Activated CD8-positive, alpha-beta T cell treated with anti-CD3 and anti-CD28 coated beads for 36 hours (primary cell): ENCODE measurements at regions not wholly inside any gene's neighbourhood (a gene's known extent, or its start where the extent isn't known, plus 50 kb on each side); places are given as distances from the start of the nearest gene placed in this dataset.

Experiments used
- ATAC-seq: fragments of 200-7000 bp; cut with Tn5 transposase; one replicate; pipeline ENCODE4 v1.10.0; 2021; ENCODE audit warnings: mild to moderate bottlenecking, moderate library complexity
- CTCF ChIA-PET: fragments of 350-600 bp; sonication (Branson Sonifier 250); formaldehyde crosslinking; loops from one replicate; lab custom pipeline; 2021; ENCODE audit warnings: antibody characterized with exemption; lab: Charles Lee
- POLR2A ChIA-PET: fragments of 350-600 bp; sonication (Branson Sonifier 250); formaldehyde crosslinking; loops from one replicate; lab custom pipeline; 2021; ENCODE audit warnings: antibody characterized with exemption; lab: Charles Lee
- DNase-seq: peaks from one replicate; pipeline ENCODE4 v3.0.0-alpha.2; 2020
- H3K27ac Mint-ChIP-seq: one replicate; pipeline ENCODE4 v1.8.0; 2021; ENCODE audit warnings: mild to moderate bottlenecking, mixed read lengths
- H3K27me3 Mint-ChIP-seq: one replicate; pipeline ENCODE4 v1.8.0; 2021; ENCODE audit warnings: mixed read lengths
- H3K36me3 Mint-ChIP-seq: one replicate; pipeline ENCODE4 v1.8.0; 2021; ENCODE audit warnings: low read depth, mixed read lengths
- H3K4me1 Mint-ChIP-seq: one replicate; pipeline ENCODE4 v1.8.0; 2021; ENCODE audit warnings: low read depth, mixed read lengths
- H3K4me3 Mint-ChIP-seq: one replicate; pipeline ENCODE4 v1.8.0; 2021; ENCODE audit warnings: mild to moderate bottlenecking, moderate library complexity, mixed read lengths
- H3K9me3 Mint-ChIP-seq: one replicate; pipeline ENCODE4 v1.8.0; 2021; ENCODE audit warnings: mixed read lengths
- CTCF ChIP-seq: fragments of 200-600 bp; IDR thresholded peaks from one replicate; pipeline ENCODE4 v1.8.0; 2022; ENCODE audit warnings: antibody characterized with exemption, mild to moderate bottlenecking
- intact Hi-C: fragments of 100-400 bp; cut with micrococcal nuclease; formaldehyde crosslinking; loops from one replicate; pipeline ENCODE4 v1.10.0; 2022

- ChIA-PET POLR2A (no interaction called here), CTCF (no interaction called here)
- no peaks in the 10 kb centered on the region for H3K27me3 Mint-ChIP-seq
- H3K36me3 Mint-ChIP-seq, result no peaks in the 10 kb centered on the region
- no peak for DNase-seq
- H3K27ac Mint-ChIP-seq, result no peak overlapping the region
- no peaks in the 10 kb centered on the region for H3K9me3 Mint-ChIP-seq
- H3K4me1 Mint-ChIP-seq, result no peaks in the 10 kb centered on the region
- intact Hi-C loops, result no loop called here
- H3K4me3 Mint-ChIP-seq, result no peak overlapping the region
- no peak for ATAC-seq
- TF ChIP-seq CTCF, result no peak
Observed at GRCh38 chr5:125559296-125559695, 812.9 kb upstream of the ZNF608 start.

DNA sequence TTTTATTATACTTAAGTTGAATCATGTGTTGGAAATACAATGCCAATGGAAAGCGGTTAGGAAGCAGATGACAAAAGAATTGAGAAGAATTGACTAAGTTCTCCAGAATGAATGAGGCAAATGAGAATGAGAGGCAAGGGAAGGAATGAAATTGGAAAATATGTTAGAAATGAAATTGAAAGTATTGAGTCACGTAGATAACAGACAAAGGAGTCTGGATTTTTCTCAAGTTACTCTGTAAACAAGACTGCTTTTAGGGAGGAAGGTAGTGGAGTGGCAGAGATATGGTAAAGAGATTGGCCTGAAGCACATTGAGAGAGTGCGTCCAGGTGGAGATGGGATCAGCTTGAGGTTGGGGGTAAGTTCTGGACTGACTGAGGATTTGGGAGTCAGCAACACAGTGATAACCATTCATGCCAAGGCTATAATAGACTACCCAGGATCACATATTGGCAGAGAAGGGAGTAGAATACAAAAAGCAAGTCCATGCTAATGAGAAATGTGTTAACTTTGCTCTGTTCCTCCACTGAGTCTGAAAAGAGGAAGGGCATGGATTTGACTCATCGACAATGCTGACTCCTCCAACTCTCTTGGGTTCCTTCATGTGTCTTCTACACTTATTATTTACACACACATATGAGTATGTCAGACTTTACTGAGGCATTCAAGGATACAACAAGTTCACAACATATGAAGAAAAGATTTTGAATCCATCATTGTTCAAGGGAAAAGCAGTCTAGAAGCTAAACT lies 814.2 kb upstream of the ZNF608 start:
- H3K4me1 Mint-ChIP-seq, result no peaks in the 10 kb centered on the region
- no peaks in the 10 kb centered on the region for H3K36me3 Mint-ChIP-seq
- H3K9me3 Mint-ChIP-seq, result no peaks in the 10 kb centered on the region
- H3K4me3 Mint-ChIP-seq, result no peak overlapping the region
- DNase-seq (no peak), ATAC-seq (no peak)
- no peaks in the 10 kb centered on the region for H3K27me3 Mint-ChIP-seq
- POLR2A ChIA-PET, result no interaction called here
- H3K27ac Mint-ChIP-seq, result no peak overlapping the region
- CTCF ChIA-PET, result no interaction called here
- intact Hi-C loops, result no loop called here
- TF ChIP-seq CTCF, result no peak

GRCh38 chr5:125564317-125564975 lies 818.0 kb upstream of the ZNF608 start:
- intact Hi-C loops, result no loop called here

GRCh38 chr5:125574491-125575044 lies 828.1 kb upstream of the ZNF608 start:
- no peak for TF ChIP-seq CTCF
- Mint-ChIP-seq H3K27me3 (no peaks in the 10 kb centered on the region), H3K36me3 (no peaks in the 10 kb centered on the region), H3K4me1 (no peaks in the 10 kb centered on the region), H3K9me3 (peaks cover 9% of the 10 kb centered on the region), H3K4me3 (no peak overlapping the region), H3K27ac (no peak overlapping the region)
- CTCF ChIA-PET, result no interaction called here
- ATAC-seq, result no peak
- POLR2A ChIA-PET, result no interaction called here
- intact Hi-C loops, result no loop called here
- DNase-seq, result no peak

More at GRCh38 chr5:125564317-125564975, 818.0 kb upstream of the ZNF608 start:
- no peak for DNase-seq
- POLR2A ChIA-PET, result no interaction called here
- Mint-ChIP-seq H3K4me3 (no peak overlapping the region), H3K4me1 (no peaks in the 10 kb centered on the region), H3K36me3 (no peaks in the 10 kb centered on the region), H3K27ac (no peak overlapping the region), H3K9me3 (peaks cover 3% of the 10 kb centered on the region), H3K27me3 (no peaks in the 10 kb centered on the region)
- CTCF ChIA-PET, result no interaction called here
- no peak for TF ChIP-seq CTCF
- no peak for ATAC-seq
